SK-N-MC (cell line): ENCODE measurements at regions not wholly inside any gene's neighbourhood (a gene's known extent, or its start where the extent isn't known, plus 50 kb on each side); places are given as distances from the start of the nearest gene placed in this dataset.

Experiments used
- EZH2 ChIP-seq: fragments of 200-600 bp; sonication (generic); IDR thresholded peaks from one replicate; pipeline ENCODE4 v1.6.1; 2017; ENCODE audit warnings: antibody characterized with exemption
- POLR2AphosphoS5 ChIP-seq: IDR thresholded peaks from 2 replicates; pipeline ENCODE4 v1.6.1; 2012; ENCODE audit warnings: mild to moderate bottlenecking, low read depth, low read length, borderline replicate concordance

- no peak for TF ChIP-seq POLR2AphosphoS5
- no peak for TF ChIP-seq EZH2
These were observed 149.2 kb upstream of the LRIG3 start for GRCh38 chr12:59069516-59069915.
